AG04450 (cell line): ENCODE measurements at regions not wholly inside any gene's neighbourhood (a gene's known extent, or its start where the extent isn't known, plus 50 kb on each side); places are given as distances from the start of the nearest gene placed in this dataset.

ENCODE experiments used
- CTCF ChIA-PET: fragments of 300-600, 350-600 bp; formaldehyde crosslinking; extraction: SDS; loops from one replicate; lab custom pipeline; 2022; ENCODE audit warnings: antibody characterized with exemption, inconsistent platforms; lab: Charles Lee
- POLR2A ChIA-PET: fragments of 350-600 bp; formaldehyde crosslinking; extraction: SDS; loops from one replicate; lab custom pipeline; 2021; ENCODE audit warnings: antibody characterized with exemption, inconsistent platforms; lab: Yijun Ruan, JAX
- DNase-seq: peaks from one replicate; pipeline ENCODE4 v3.0.0-alpha.2; 2011; ENCODE audit warnings: low read depth, low spot score
- H3K27ac ChIP-seq: one replicate; pipeline ENCODE4 v1.5.1; 2012; ENCODE audit warnings: low read depth, low read length, control low read depth
- H3K27me3 ChIP-seq: one replicate; pipeline ENCODE4 v1.6.0; 2012; ENCODE audit warnings: low read length; ENCODE audit not compliant: control insufficient read depth, insufficient read depth
- H3K4me3 ChIP-seq: 2 replicates; pipeline ENCODE4 v1.5.1; 2011; ENCODE audit warnings: mild to moderate bottlenecking, low read depth, low read length, control low read depth
- H3K9me3 ChIP-seq: 2 replicates; pipeline ENCODE4 v1.5.1; 2012; ENCODE audit warnings: low read length; ENCODE audit not compliant: control insufficient read depth, insufficient read depth
- CTCF ChIP-seq: IDR thresholded peaks from 2 replicates; pipeline ENCODE4 v1.5.1; 2011; ENCODE audit warnings: low read depth, low read length, control low read depth, inconsistent platforms

GRCh38 chr2:18479947-18480369 is 80.5 kb downstream of the RDH14 start:
- H3K4me3 ChIP-seq: no peak overlapping the region
- TF ChIP-seq CTCF: no peak
- H3K27ac ChIP-seq: no peak overlapping the region
- H3K27me3 ChIP-seq: no peaks in the 10 kb centered on the region
- CTCF ChIA-PET: no interaction called here
- no peak for DNase-seq
- POLR2A ChIA-PET: no interaction called here
- no peaks in the 10 kb centered on the region for H3K9me3 ChIP-seq

GRCh38 chr2:18477293-18477692 is 83.2 kb downstream of the RDH14 start:
- DNase-seq: no peak
- TF ChIP-seq CTCF: no peak
- Histone ChIP-seq H3K27me3 (no peaks in the 10 kb centered on the region), H3K27ac (no peak overlapping the region), H3K4me3 (no peak overlapping the region), H3K9me3 (no peaks in the 10 kb centered on the region)
- POLR2A ChIA-PET: no interaction called here
- CTCF ChIA-PET: no interaction called here

DNA sequence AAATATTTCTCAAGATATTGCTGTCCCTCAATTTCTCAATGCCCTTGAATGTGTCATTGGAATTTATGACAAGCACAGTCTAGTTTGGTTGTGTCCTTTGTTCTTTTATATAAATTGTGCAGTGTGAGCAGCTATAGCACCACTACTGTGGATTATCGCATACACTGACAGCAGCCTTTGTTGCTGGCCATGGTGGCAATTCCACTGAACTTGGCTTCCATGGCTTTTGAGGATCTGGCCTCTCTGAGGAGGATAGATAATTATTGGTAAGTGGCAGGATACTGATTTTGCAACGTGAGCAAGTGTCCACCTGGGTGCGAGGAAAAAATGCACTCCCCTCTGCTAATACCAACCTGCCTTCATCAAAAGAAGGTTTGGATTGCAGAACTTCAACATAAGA is 84.0 kb downstream of the RDH14 start:
- Histone ChIP-seq H3K27me3 (no peaks in the 10 kb centered on the region), H3K4me3 (no peak overlapping the region), H3K9me3 (no peaks in the 10 kb centered on the region), H3K27ac (no peak overlapping the region)
- ChIA-PET POLR2A (no interaction called here), CTCF (no interaction called here)
- DNase-seq: no peak
- TF ChIP-seq CTCF: no peak

GRCh38 chr2:18475884-18476283 is 84.6 kb downstream of the RDH14 start:
- Histone ChIP-seq H3K4me3 (no peak overlapping the region), H3K27ac (no peak overlapping the region), H3K9me3 (no peaks in the 10 kb centered on the region), H3K27me3 (no peaks in the 10 kb centered on the region)
- no peak for DNase-seq
- ChIA-PET CTCF (no interaction called here), POLR2A (no interaction called here)
- no peak for TF ChIP-seq CTCF

DNA sequence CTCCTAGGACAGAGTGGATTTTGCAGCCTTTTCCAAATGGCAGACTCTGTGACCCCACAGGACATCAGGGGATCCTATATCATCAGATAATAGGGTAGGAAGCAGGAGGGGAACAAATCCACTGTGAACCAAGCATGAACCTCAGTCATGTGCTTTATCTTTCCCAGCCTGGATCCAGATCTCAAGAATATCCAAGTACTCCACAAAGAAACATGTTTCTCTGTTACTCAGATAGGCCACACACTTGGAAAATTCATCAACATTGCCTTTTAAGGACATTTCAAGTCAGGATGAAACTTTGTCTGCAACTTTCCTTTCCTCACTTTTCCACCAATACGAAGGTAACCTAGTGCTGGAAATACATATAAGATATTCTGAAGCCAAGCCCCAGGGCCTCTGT is 85.8 kb downstream of the RDH14 start:
- no peak for TF ChIP-seq CTCF
- ChIA-PET CTCF (no interaction called here), POLR2A (no interaction called here)
- DNase-seq: no peak
- no peak overlapping the region for H3K4me3 ChIP-seq
- no peaks in the 10 kb centered on the region for H3K9me3 ChIP-seq
- H3K27ac ChIP-seq: no peak overlapping the region
- H3K27me3 ChIP-seq: no peaks in the 10 kb centered on the region
